ENCODE measurements at regions not wholly inside any gene's neighbourhood (a gene's known extent, or its start where the extent isn't known, plus 50 kb on each side); places are given as distances from the start of the nearest gene placed in this dataset.

DNA sequence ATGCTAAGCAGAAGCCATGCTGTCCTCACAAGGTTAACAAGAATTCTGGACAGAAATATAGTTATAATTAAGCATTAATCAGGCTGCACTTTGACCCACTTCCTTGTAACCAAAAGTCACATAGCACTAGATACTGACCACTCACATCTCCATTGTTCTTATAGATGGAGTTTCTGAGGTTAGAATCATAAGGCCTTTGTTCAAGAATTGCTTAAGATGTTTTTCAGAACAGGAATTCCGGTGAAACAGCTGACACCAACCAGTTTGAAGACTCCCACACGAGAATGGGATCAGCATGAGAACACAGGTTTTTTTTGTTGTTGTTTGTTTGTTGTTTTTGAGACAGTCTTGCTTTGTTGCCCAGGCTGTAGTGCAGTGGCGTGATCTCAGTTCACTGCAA lies 488.3 kb upstream of the NRP1 start:
- TF ChIP-seq, protein P1, sequence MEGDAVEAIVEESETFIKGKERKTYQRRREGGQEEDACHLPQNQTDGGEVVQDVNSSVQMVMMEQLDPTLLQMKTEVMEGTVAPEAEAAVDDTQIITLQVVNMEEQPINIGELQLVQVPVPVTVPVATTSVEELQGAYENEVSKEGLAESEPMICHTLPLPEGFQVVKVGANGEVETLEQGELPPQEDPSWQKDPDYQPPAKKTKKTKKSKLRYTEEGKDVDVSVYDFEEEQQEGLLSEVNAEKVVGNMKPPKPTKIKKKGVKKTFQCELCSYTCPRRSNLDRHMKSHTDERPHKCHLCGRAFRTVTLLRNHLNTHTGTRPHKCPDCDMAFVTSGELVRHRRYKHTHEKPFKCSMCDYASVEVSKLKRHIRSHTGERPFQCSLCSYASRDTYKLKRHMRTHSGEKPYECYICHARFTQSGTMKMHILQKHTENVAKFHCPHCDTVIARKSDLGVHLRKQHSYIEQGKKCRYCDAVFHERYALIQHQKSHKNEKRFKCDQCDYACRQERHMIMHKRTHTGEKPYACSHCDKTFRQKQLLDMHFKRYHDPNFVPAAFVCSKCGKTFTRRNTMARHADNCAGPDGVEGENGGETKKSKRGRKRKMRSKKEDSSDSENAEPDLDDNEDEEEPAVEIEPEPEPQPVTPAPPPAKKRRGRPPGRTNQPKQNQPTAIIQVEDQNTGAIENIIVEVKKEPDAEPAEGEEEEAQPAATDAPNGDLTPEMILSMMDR (IDR thresholded peaks at IDR 0.05), result no peak

DNA sequence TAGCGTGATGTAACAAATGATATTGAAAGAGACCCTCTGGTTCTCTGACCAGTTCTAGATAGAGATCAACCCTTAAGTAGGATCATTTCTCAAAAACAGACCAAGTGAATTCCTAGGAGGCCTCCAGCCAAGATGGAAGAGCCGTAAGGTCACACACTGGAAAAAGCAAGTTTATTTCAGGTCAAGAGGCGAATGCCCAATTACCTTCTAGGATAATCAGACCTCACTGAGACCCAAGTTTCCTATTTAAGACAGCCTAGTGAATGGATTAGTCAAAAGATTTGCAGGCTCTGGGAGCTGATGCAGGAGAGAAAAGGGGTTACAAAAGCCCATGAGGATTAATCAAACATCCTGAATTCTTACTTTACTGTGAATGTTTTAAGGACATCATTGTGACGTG lies 486.1 kb upstream of the NRP1 start:
- TF ChIP-seq, protein P1 (IDR thresholded peaks at IDR 0.05), result no peak

DNA sequence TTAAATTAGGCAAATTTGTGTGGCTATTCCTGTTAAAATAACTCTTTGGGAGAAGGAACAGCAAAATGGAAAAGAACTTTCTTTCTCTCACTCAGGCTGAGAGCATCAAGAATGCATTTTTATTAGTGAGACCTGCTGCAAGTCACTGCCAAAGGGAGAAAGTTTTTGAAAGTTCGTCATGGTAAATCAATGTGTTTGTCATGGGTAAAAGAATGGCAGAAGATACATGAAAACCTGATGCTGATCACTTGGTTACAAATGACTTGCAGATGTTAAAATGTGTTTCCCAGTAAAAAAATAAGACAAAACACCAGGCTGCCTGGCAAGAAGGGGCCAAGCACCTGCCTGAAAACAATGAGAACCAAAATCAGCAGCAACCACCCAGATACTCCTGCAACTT lies 484.7 kb upstream of the NRP1 start:
- TF ChIP-seq, protein P1 (IDR thresholded peaks at IDR 0.05), result no peak

DNA sequence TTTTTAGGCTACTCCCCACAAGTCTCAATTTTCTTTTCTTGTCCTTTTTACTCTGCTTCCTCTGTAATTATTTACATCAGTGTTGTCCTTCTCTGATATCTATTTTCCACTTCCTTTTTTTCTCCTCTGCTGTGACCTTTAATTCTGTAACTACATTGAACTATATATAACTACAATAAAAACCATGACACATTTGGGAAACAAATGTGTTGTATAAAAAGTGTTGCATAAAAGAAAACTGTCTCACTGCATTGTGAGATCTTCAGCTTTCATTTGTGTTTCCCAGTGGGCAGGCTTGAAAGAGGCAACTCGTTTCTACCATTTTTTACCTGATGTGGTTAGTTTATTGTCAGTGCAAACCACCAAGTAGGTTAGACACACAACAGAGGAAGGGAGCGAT lies 483.9 kb upstream of the NRP1 start:
- TF ChIP-seq, protein P1 (IDR thresholded peaks at IDR 0.05), result no peak

DNA sequence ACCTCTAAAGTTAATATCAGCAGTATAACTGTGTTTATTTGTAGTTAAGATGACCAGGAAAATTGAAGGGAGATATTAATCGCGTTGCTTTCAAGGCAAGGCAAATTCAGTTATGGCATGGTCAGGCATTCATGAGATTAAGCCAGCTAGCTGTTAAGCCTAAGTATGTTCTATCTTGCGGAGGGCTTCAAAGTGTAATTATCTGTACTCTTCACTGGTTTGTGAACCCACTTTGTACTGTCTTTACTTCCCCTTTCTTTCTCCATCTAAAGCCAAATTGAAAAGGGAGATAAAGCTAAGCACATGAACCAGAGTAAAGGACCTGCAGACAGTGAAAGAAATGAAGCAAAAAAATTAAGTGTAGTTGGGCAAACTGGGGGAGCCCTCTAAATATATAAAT lies 483.1 kb upstream of the NRP1 start:
- TF ChIP-seq, protein P1 (IDR thresholded peaks at IDR 0.05), result no peak

DNA sequence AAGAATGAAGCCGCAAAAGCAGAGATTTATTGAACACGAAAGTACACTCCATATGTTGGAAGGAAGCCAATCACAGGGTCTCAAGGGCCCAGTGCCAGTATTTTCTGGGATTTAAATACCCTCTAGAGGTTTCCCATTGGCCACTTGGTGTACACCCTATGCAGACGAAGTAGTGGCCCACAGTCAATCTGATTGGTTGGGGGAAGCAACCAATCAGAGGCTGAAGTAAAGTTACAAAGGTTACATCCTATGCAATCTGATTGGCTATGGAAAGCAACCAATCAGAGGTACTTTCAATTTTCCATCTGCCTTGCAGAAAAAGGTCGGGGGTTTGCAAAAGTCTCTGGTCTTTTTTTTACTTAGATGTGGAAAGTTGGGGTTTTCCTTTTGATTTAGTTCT lies 481.3 kb upstream of the NRP1 start:
- TF ChIP-seq, protein P1 (IDR thresholded peaks at IDR 0.05), result no peak

DNA sequence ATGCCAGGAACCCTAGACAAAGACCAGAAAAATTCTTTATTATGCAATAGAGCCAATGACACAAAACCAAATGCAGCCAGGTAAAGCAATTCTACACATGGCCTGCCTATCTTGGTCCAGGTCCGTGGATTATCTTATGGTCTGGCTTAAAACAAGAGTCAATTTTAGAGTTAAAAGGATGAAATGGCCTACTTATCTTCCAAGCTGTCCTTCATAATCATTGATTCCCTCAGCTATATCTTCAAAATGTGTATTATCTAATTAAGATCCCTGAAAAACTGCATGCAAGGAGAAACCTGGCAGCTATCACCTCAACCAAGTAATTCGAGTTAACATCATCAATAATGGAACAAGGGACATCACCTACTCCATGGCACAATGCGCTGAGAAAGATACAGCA lies 479.4 kb upstream of the NRP1 start:
- TF ChIP-seq, protein P1 (IDR thresholded peaks at IDR 0.05), result no peak

DNA sequence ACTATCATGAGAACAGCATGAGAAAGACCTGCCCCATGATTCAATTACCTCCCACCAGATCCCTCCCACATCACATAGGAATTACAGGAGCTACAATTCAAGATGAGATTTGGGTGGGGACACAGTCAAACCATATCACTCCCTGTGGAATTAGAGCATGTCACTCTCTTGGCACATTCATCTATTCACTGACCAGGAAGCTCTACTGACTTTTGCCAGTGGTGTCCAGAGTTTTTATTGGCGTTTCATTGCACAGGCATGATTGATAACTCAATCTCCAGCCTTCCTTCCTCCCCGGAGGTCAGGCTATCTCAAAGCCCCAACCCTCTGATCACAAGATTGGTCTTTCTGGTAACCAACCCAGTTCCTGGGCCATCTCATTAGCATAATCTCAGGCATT lies 478.9 kb upstream of the NRP1 start:
- TF ChIP-seq, protein P1 (IDR thresholded peaks at IDR 0.05), result no peak
